ENCODE measurements at regions not wholly inside any gene's neighbourhood (a gene's known extent, or its start where the extent isn't known, plus 50 kb on each side); places are given as distances from the start of the nearest gene placed in this dataset.
"Not testable (repeated sequence)": the region's sequence is repeated elsewhere in the genome, so short reads cannot be mapped to it uniquely, and the experiment has no call there.

DNA sequence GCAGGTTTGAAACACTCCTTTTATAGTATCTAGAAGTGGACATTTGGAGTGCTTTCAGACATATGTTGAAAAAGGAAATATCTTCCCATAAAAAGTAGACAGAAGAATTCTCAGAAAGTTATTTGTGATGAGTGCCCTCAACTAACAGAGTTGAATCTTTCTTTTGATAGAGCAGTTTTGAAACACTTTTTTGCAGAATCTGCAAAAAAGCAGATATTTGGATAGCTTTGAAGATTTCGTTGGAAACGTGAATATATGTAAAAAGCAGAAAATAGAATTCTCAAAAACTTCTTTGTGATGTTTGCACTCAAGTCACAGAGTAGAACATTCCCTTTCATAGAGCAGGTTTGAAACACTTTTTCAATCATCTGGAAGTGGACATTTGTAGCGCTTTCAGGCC, 676.4 kb upstream of the ZNF337 start:
- DNase-seq = not testable (repeated sequence)

DNA sequence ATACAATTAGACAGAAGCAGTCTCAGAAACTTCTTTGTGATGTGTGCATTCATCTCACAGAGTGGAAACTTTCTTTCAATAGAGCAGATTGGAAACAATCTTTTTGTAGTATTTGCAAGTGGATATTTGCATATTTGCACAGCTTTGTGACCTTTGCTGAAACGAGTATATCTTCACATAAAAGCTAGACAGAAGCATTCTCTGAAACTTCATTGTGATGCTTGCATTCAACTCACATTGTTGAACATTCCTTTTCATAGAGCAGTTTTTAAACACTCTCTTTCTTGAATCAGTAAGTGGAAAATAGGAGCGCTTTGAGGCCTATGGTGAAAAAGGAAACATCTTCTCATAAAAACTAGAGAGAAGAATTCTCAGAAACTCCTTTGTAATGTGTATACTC, 657.9 kb upstream of the ZNF337 start:
- DNase-seq = no peak

DNA sequence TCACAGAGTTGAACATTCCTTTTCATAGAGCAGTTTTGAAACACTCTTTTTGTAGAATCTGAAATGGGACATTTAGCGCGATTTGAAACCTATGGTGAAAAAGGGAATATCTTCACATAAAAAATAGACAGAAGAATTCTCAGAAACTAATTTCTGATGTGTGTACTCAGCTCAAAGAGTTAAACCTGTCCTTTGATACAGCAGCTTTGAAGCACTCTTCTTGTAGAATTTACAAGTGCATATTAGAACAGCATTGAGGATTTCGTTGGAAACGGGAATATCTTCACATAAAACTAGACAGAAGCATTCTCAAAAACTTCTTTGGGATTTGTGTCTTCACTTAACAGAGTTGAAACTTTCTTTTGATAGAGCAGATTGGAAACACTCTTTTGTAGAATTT, 650.7 kb upstream of the ZNF337 start:
- DNase-seq = no peak

DNA sequence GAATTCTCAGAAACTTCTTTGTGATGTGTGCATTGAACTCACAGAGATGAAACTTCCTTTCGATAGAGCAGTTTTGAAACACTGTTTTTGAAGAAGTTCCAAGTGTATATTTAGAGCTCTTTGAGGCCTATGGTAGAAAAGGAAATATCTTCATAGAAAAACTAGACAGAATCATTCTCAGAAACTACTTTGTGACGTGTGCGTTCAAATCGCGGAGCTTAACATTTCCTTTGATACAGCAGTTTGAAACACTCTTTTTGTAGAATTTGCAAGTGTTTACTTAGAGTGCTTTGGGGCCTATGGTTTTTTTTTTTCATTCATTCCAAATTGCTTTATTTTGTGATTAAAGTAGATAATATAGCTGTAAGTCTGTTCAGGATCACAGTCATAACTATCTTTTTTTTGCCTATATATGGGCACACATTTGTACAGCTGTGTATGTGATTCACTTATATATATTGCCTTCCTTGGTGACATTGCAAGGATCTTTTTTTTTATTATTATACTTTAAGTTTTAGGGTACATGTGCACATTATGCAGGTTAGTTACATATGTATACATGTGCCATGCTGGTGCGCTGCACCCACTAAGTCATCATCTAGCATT, 643.9 kb upstream of the ZNF337 start:
- DNase-seq = not testable (repeated sequence)

- no peak for DNase-seq
These were observed 627.5 kb upstream of the ZNF337 start for GRCh38 chr20:26324177-26324576.

- no peak for DNase-seq
These were observed 618.4 kb upstream of the ZNF337 start for GRCh38 chr20:26315054-26315453.

DNA sequence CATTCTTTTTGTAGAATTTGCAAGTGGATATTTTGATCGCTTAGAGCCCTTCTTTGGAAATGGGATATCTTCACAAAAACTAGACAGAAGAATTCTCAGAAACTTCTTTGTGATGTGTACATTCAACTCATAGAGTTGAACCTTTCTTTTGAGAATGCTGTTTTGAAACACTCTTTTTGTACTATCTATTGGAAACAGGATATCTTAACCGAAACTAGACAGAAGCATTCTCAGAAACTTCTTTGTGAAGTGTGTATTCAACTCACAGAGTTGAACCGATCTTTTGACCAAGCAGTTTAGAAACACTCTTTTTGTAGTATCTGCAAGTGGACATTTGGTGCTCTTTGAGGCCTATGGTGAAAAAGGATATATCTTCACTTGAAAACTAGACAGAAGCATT, 613.1 kb upstream of the ZNF337 start:
- DNase-seq = not testable (repeated sequence)

GRCh38 chr20:26308961-26309360, 612.3 kb upstream of the ZNF337 start:
- DNase-seq = no peak

DNA sequence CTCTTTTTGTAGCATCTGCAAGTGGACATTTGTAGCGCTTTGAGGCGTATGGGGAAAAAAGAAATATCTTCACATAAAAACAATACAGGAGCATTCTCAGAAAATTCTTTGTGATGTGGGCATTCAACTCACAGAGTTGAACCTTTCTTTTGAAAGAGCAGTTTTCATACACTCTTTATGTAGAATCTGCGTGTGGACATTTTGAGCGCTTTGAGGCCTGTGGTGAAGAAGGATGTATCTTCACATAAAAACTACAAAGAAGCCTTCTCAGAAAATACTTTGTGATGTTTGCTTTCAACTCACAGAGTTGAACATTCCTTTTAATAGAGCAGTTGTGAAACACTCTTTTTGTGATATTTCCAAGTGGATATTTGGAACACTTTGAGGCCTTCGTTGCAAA, 598.4 kb upstream of the ZNF337 start:
- DNase-seq = no peak

GRCh38 chr20:26288379-26289061, 591.9 kb upstream of the ZNF337 start:
- not testable (repeated sequence) for DNase-seq

DNA sequence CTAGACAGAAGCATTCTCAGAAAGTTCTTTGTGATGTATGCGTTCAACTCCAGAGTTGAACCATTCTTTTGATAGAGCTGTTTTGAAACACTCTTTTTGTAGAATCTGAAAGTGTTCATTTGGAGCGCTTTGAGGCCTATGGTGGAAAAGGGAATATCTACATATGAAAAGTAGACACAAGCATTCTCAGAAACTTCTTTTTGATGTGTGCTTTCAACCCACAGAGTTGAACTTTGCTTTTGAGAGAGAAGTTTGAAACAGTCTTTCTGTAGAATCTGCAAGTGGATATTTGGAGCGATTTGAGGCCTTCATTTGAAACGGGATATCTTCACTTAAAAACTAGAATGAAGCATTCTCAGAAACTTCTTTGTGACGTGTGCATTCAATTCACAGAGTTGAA, 582.6 kb upstream of the ZNF337 start:
- DNase-seq = no peak

DNA sequence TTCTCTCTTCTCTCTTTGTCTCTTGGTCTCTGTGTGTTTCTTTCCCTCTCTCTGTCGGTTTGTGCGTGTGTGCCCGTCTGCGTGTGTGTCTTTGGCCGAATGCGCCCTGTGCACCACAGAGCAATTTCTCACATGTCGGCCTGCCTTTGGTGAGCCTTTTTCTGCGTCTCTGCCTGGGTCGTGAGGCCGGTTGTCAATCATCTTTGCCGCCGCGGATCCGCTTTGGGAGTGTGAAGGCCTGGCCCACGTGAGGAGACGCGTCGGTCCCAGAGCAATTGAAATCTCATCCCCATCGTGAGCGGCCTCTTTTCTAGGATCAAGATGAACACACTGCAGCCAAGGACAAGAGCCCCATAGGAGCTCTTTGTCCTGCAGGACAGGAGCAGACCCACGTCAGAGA, 580.7 kb upstream of the ZNF337 start:
- DNase-seq = no peak

DNA sequence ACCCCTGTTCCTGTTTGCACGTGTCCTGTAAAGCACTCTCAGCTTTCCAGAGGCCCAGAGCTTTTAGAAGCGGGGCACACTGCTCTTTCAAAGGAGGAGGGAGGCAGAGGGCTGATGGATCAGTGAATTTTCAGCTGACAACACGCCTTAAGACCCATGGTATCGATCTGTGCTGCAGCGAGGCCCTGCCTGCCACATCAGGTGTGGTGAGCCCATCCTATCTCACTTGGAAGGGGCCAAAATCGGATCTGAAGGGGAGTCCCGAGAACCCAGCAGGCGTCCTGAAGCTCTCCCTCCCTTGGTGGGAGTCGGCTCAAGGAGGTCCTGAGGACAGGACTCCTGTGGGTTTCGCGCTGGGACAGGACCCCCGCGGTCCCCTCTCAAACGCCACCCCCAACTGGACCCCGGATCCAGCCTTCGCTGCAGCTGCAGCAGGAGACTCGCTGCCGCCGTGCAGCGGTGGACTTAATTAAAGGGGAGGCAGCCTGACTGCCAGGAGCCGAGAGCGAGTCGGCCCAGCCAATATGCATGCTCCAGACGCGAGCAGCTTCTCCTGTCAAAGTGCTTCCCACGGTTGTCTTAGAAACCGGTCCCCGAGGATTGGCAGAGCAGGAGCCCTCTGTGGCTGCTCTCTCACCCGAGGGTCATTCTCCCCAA, 580.0 kb upstream of the ZNF337 start:
- DNase-seq = no peak

DNA sequence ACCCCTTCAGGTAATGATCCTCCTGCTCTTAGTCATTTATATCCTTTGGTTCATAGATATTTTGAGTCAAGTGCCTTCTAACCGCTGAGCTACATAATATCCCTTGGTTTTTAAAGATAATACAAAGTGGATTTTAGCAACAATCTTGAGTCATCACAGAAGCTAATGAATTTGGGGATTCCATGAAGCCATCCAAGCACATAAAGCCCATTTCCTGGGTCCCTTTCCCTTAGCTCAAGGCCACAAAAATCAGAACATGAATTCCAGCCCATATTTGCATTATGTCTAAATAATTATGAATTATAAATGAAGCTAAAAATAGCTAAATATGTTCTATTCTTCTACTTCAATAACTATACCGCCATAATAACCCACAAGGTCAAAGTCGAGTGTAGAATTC, 572.1 kb upstream of the ZNF337 start:
- DNase-seq = not testable (repeated sequence)

DNA sequence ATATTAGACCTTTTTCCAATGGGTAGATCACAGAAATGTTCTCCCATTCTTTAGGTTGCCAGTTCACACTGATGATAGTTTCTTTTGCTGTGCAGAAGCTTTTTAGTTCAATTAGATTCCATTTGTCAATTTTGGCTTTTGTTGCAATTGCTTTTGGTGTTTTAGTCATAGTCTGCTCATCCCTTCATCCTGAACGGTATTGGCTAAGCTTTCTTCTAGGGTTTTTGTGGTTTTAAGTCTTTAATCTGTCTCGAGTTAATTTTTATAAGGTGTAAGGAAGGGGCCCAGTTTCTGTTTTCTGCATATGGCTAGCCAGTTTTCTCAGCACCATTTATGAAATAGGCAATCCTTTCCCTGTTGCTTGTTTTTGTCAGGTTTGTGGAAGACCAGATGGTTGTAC, 564.3 kb upstream of the ZNF337 start:
- DNase-seq = not testable (repeated sequence)

GRCh38 chr20:26252311-26252975, 555.8 kb upstream of the ZNF337 start:
- not testable (repeated sequence) for DNase-seq

GRCh38 chr20:26251376-26251775, 554.7 kb upstream of the ZNF337 start:
- DNase-seq = not testable (repeated sequence)

DNA sequence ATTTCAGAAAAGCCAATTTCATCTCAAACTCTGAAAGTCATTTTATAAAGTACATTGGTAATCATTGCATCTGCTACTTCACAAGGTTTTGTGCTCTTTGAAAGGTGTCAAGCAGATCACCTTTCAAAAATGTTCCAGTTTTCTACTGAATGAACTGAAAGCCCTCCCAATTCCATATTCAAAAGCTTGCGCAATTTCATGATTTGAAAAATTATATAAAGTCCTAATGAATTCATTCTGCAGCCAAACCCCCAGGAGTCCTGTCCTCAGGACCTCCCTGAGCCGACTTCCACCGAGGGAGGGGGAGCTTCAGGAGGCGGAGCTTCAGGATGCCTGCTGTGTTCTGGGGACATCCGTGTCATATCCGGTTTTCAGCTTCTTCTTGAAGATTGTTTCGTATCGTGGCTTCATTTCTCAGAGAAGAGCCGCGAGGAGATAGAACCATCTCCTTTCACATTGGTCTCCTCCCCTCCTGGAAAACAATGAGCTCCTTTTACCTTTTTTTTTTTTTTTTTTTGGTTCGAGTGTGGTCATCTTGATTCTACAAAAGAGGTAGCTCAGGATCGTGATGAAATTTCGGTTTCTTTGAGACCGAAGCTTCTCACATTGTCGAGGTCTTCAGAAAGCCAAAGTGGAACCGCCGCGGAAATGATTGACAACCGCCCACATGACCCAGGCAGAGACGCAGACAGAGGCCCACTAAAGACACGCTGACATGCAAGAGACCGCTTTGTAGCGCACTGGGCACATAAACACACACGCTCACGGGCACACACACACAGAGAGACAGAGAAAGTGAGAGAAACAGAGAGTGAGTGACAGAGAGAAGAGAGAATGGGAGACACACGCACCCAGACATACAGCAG, 553.8 kb upstream of the ZNF337 start:
- DNase-seq = not testable (repeated sequence)

GRCh38 chr20:26243731-26244130, 547.1 kb upstream of the ZNF337 start:
- no peak for DNase-seq

GRCh38 chr20:26220609-26221008, 524.0 kb upstream of the ZNF337 start:
- DNase-seq = not testable (repeated sequence)

DNA sequence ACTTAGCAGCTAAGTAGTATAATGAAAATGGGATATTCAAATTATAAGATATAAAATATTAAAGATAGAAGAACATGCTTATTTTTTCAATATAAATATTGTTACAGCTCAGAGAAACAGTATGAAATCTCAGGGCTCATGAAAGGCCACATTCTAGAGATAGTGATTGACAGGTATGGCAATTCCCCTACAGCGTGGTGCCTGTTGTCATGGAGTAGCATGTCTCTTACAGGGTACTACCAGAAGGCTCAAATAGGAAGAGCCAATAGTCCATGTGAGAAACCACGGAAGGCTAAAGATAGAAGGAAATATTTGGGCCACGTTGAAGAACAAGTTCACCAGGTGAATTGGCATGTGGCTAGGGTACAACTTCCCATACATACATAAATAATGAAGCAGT, 522.9 kb upstream of the ZNF337 start:
- DNase-seq = not testable (repeated sequence)

DNA sequence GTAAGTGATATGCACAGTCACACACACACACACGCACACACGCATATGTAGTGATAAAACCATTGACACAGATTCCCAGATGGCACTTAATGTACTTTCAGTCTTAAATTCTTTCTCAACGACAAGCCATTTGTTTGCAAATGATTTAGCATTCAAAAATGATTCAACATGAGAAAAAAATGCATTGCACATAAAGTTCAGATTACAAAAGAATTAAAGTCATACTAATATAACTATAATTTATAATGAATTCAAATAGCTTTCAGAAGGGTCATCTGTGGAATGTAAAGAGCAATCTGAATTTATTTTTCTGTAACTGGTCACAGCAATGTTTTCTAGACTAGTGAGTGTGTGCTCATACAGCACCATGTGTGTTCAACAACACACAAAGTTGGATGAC, 521.6 kb upstream of the ZNF337 start:
- DNase-seq = no peak

GRCh38 chr20:26216025-26216424, 519.4 kb upstream of the ZNF337 start:
- no peak for DNase-seq

Measured in OCI-M1 (cell line).